Body of pancreas (tissue), 4 donors: ENCODE measurements at regions not wholly inside any gene's neighbourhood (a gene's known extent, or its start where the extent isn't known, plus 50 kb on each side); places are given as distances from the start of the nearest gene placed in this dataset.

ENCODE experiments used
- CTCF ChIP-seq, 7 experiments: fragments of 450-650 bp in 4 of 7; fragments of 200-600 bp in 3 of 7; sonication (generic) in 3 of 7; IDR thresholded peaks; one replicate each; pipeline ENCODE4 v1.5.1; 2016 to 2019; ENCODE audit warnings: antibody characterized with exemption in 7 of 7
- POLR2A ChIP-seq, 3 donors: fragments of 450-650 bp; IDR thresholded peaks; one replicate each; pipeline ENCODE4 v1.6.1; 2016; ENCODE audit warnings: antibody characterized with exemption in 3 of 3, mild to moderate bottlenecking in 2 of 3

DNA sequence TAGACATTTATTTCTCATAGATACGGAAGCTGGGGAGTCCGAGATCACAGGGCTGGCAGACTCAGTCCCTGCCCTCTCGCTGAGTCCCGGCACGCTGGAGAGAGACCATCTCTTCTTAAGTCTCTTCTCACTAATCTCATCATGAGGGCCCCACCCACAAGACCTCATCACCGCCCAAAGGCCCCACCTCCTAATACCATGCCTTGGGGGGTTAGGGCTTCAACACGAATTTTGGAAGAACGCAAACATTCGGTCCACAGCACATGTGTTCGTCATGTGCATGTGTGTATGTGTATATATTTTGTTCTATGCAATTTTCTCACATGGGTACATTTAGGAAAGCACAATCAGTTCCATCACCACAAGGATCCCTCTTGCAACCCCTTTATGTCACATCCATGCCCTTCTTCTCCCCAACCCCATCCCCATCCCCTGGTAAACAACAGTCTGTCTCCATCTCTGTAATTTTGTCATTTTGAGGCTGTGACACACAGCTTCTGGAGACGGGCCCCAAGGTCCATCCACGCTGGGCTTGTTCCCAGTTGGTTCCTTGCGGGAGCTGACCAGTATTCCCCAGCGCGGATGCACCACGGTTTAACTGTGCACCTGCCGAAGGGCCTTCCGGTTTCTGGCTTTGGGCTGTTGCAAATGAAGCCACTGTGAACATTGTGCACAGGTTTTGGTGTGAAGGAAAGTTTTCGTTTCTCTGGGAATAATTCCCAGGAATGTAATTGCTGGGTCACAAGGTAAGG, 317.5 kb upstream of the DIO3 start:
- no peak for TF ChIP-seq CTCF (IDR thresholded peaks at IDR 0.05)
- TF ChIP-seq POLR2A (IDR thresholded peaks at IDR 0.05) = no peak
